AG09309 (cell line): ENCODE measurements at regions not wholly inside any gene's neighbourhood (a gene's known extent, or its start where the extent isn't known, plus 50 kb on each side); places are given as distances from the start of the nearest gene placed in this dataset.
A peak's percentile ranks its signal among the peaks of the same experiment; 100 is the strongest.

ENCODE experiments used
- DNase-seq: peaks from one replicate; pipeline ENCODE4 v3.0.0-alpha.2; 2010; ENCODE audit warnings: low read depth
- H3K4me3 ChIP-seq: 2 replicates; pipeline ENCODE4 v1.5.1; 2011; ENCODE audit warnings: mild to moderate bottlenecking, low read depth, low read length, moderate library complexity; ENCODE audit not compliant: control insufficient read depth
- CTCF ChIP-seq: IDR thresholded peaks from 2 replicates; pipeline ENCODE4 v1.5.1; 2011; ENCODE audit warnings: mild to moderate bottlenecking, low read depth, low read length, inconsistent platforms; ENCODE audit not compliant: insufficient read depth, control insufficient read depth; ENCODE audit errors: missing control alignments

- no peak overlapping the region for H3K4me3 ChIP-seq
- no peak for TF ChIP-seq CTCF
- DNase-seq, result no peak
Measured at GRCh38 chr20:22901164-22901563, 133.9 kb upstream of the SSTR4 start.

GRCh38 chr20:22901921-22902320, 133.2 kb upstream of the SSTR4 start:
- H3K4me3 ChIP-seq, result no peak overlapping the region
- DNase-seq, result no peak
- TF ChIP-seq CTCF, result no peak

- DNase-seq, result no peak
- no peak overlapping the region for H3K4me3 ChIP-seq
- TF ChIP-seq CTCF, result no peak
Measured at GRCh38 chr20:22904386-22904785, 130.7 kb upstream of the SSTR4 start.

GRCh38 chr20:22904905-22905304, 130.2 kb upstream of the SSTR4 start:
- TF ChIP-seq CTCF, result no peak
- DNase-seq, result no peak

GRCh38 chr20:22905658-22906057, 129.5 kb upstream of the SSTR4 start:
- DNase-seq, result peak; percentile 67
- no peak for TF ChIP-seq CTCF
- no peak overlapping the region for H3K4me3 ChIP-seq

More at GRCh38 chr20:22904905-22905304, 130.2 kb upstream of the SSTR4 start:
- no peak overlapping the region for H3K4me3 ChIP-seq

GRCh38 chr20:22908437-22908836, 126.7 kb upstream of the SSTR4 start:
- TF ChIP-seq CTCF, result no peak
- H3K4me3 ChIP-seq, result no peak overlapping the region
- DNase-seq, result no peak

GRCh38 chr20:22908944-22909343, 126.2 kb upstream of the SSTR4 start:
- no peak for DNase-seq
- H3K4me3 ChIP-seq, result no peak overlapping the region
- no peak for TF ChIP-seq CTCF
